ENCODE measurements at regions not wholly inside any gene's neighbourhood (a gene's known extent, or its start where the extent isn't known, plus 50 kb on each side); places are given as distances from the start of the nearest gene placed in this dataset.
A peak's percentile ranks its signal among the peaks of the same experiment; 100 is the strongest.

DNA sequence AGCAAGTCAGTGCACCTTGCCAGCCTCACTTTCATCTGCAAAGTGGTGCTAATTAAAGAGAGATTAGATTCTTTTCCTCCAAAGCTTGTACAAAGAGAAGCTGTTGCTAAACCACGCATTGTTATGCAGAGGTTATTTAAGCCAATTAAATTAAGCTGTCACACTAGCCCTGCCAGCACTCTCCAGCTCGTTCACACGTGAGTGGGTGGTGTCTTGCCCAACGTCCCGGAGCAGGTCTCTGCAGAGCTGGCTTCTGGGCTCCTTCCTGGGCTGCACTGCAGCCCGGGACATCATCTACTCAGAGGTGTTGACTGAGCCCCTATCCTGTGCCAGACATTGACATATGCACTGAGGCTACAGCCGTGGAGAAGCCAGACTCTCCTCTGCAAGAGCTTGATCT is 401.6 kb upstream of the SULF2 start:
- intact Hi-C loops (cut with micrococcal nuclease; ENCODE audit: unreplicated experiment): loop anchor here (10.0 kb wide), 2 partner anchors 98 to 202 kb away; no protein-coding TSS in a partner anchor
- Mint-ChIP-seq H3K36me3 (ENCODE audit: insufficient read depth, unreplicated experiment) (no peaks in the 10 kb centered on the region), H3K27ac (ENCODE audit: unreplicated experiment) (peak overlapping the region; percentile 3), H3K9me3 (ENCODE audit: low read depth, unreplicated experiment) (peaks cover 2% of the 10 kb centered on the region), H3K4me3 (ENCODE audit: low read depth, unreplicated experiment) (no peak overlapping the region), H3K27me3 (ENCODE audit: unreplicated experiment) (no peaks in the 10 kb centered on the region), H3K4me1 (ENCODE audit: low read depth, unreplicated experiment) (peaks cover 16% of the 10 kb centered on the region)
- DNase-seq: no peak
- TF ChIP-seq, protein P1, sequence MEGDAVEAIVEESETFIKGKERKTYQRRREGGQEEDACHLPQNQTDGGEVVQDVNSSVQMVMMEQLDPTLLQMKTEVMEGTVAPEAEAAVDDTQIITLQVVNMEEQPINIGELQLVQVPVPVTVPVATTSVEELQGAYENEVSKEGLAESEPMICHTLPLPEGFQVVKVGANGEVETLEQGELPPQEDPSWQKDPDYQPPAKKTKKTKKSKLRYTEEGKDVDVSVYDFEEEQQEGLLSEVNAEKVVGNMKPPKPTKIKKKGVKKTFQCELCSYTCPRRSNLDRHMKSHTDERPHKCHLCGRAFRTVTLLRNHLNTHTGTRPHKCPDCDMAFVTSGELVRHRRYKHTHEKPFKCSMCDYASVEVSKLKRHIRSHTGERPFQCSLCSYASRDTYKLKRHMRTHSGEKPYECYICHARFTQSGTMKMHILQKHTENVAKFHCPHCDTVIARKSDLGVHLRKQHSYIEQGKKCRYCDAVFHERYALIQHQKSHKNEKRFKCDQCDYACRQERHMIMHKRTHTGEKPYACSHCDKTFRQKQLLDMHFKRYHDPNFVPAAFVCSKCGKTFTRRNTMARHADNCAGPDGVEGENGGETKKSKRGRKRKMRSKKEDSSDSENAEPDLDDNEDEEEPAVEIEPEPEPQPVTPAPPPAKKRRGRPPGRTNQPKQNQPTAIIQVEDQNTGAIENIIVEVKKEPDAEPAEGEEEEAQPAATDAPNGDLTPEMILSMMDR (IDR thresholded peaks at IDR 0.05; ENCODE audit: unreplicated experiment): no peak
- CTCF ChIA-PET: no interaction called here
- no TSS peak for BruUV-seq (replicated peaks)

DNA sequence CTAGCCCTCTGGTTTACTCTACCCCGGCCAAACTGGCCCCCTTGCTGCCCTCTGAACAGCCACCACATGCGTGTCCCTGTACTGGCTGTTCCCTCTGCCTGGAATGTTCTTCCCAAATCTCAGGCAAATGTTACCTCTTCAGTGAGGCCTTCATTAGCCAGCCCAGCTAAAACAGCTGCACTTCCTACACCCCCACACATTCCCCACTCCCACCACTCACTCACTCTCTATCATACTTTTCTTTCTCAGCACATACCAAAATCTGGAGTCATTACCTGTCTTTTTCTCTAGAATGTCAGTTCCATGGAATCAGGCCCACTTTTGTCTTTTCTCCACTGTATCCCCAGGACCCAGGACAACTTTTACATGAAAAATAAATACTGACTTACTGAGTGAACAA is 401.2 kb upstream of the SULF2 start:
- BruUV-seq (replicated peaks): no TSS peak
- Mint-ChIP-seq H3K36me3 (ENCODE audit: insufficient read depth, unreplicated experiment) (no peaks in the 10 kb centered on the region), H3K27ac (ENCODE audit: unreplicated experiment) (no peak overlapping the region), H3K27me3 (ENCODE audit: unreplicated experiment) (no peaks in the 10 kb centered on the region), H3K4me1 (ENCODE audit: low read depth, unreplicated experiment) (peaks cover 19% of the 10 kb centered on the region), H3K9me3 (ENCODE audit: low read depth, unreplicated experiment) (peaks cover 2% of the 10 kb centered on the region), H3K4me3 (ENCODE audit: low read depth, unreplicated experiment) (no peak overlapping the region)
- DNase-seq: no peak
- TF ChIP-seq, protein P1 (IDR thresholded peaks at IDR 0.05; ENCODE audit: unreplicated experiment): no peak
- CTCF ChIA-PET: no interaction called here
- intact Hi-C loops (cut with micrococcal nuclease; ENCODE audit: unreplicated experiment): loop anchor here (10.0 kb wide), 2 partner anchors 98 to 202 kb away; no protein-coding TSS in a partner anchor

DNA sequence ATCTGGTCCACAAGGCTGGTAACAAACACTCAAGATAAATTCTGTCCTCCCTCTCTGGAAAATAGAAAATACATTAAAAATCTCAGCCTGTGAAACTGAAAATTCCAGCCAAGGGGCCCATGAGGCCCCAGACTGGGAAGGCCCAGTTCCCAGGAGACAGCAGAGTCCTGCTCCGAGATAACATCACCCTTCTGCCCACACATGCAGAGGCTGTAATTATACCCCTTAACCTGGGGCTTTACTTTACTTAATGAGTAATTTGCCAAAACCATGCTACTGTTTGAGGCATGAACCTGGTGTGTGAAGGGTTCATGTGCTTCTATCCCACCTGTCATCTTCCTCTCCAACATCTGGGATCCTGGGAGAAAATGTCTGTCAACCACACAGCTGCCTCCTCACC is 398.9 kb upstream of the SULF2 start:
- Mint-ChIP-seq H3K36me3 (ENCODE audit: insufficient read depth, unreplicated experiment) (peaks cover 6% of the 10 kb centered on the region), H3K4me3 (ENCODE audit: low read depth, unreplicated experiment) (no peak overlapping the region), H3K27me3 (ENCODE audit: unreplicated experiment) (no peaks in the 10 kb centered on the region), H3K4me1 (ENCODE audit: low read depth, unreplicated experiment) (peaks cover 39% of the 10 kb centered on the region), H3K27ac (ENCODE audit: unreplicated experiment) (no peak overlapping the region), H3K9me3 (ENCODE audit: low read depth, unreplicated experiment) (peaks cover 5% of the 10 kb centered on the region)
- TF ChIP-seq, protein P1 (IDR thresholded peaks at IDR 0.05; ENCODE audit: unreplicated experiment): no peak
- BruUV-seq (replicated peaks): no TSS peak
- CTCF ChIA-PET: no interaction called here
- intact Hi-C loops (cut with micrococcal nuclease; ENCODE audit: unreplicated experiment): loop anchor here (10.0 kb wide), 2 partner anchors 101 to 199 kb away; no protein-coding TSS in a partner anchor
- DNase-seq: no peak

DNA sequence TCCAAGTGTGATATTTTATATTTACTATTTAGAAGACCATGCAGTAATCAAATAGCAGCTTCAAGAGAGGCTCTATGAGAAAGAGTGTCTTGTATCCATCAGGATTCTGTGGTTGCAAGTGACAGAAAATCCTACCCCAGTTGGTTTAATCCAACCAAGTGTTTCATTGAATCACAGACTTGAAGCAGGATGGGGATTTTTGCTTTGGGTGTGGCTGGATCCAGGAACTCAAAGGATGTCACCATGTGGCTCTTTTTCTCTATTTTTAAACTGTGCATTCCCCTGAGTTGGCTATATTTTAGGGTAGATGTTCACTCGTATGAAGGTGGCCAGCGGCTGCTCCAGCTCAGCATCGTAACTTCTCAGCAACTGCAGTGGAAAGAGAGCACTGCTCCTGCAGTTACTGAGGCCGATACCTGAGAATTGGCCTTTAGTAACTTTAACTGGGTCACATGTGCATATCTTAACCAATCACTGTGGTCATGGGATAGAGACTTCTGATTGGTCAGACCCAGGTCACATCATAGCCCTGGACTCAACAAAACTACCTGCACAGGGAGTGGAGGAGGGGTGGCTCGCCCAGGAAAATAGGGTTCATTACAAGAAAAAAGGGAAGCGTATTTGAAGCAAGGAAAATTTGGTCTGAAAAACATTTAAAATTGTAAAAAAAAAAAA is 396.1 kb upstream of the SULF2 start:
- Mint-ChIP-seq H3K9me3 (ENCODE audit: low read depth, unreplicated experiment) (peaks cover 5% of the 10 kb centered on the region), H3K27me3 (ENCODE audit: unreplicated experiment) (no peaks in the 10 kb centered on the region), H3K36me3 (ENCODE audit: insufficient read depth, unreplicated experiment) (peaks cover 6% of the 10 kb centered on the region), H3K4me3 (ENCODE audit: low read depth, unreplicated experiment) (no peak overlapping the region), H3K4me1 (ENCODE audit: low read depth, unreplicated experiment) (peaks cover 27% of the 10 kb centered on the region), H3K27ac (ENCODE audit: unreplicated experiment) (no peak overlapping the region)
- intact Hi-C loops (cut with micrococcal nuclease; ENCODE audit: unreplicated experiment): loop anchor here (10.0 kb wide), 2 partner anchors 103 to 197 kb away; no protein-coding TSS in a partner anchor
- DNase-seq: no peak
- BruUV-seq (replicated peaks): no TSS peak
- TF ChIP-seq, protein P1 (IDR thresholded peaks at IDR 0.05; ENCODE audit: unreplicated experiment): no peak
- CTCF ChIA-PET: interaction anchor here (0.5 to 1.2 kb wide), 5 partner anchors 57 to 287 kb away, joined by 3 to 12 read pairs (median 3); no protein-coding TSS in a partner anchor
